Hematopoietic multipotent progenitor cell treated with erythropoietin and hydrocortisone succinate and interleukin-3 and kit ligand, for 15 days (in vitro differentiated cells): ENCODE measurements at regions not wholly inside any gene's neighbourhood (a gene's known extent, or its start where the extent isn't known, plus 50 kb on each side); places are given as distances from the start of the nearest gene placed in this dataset.

Experiments
- DNase-seq: peaks from one replicate; pipeline ENCODE4 v3.0.0-alpha.2; 2015; ENCODE audit warnings: low spot score

GRCh38 chr6:44712353-44713111, 325.0 kb downstream of the CDC5L start:
- DNase-seq: no peak

- no peak for DNase-seq
Observed at GRCh38 chr6:44715188-44715587, 327.7 kb downstream of the CDC5L start.

DNA sequence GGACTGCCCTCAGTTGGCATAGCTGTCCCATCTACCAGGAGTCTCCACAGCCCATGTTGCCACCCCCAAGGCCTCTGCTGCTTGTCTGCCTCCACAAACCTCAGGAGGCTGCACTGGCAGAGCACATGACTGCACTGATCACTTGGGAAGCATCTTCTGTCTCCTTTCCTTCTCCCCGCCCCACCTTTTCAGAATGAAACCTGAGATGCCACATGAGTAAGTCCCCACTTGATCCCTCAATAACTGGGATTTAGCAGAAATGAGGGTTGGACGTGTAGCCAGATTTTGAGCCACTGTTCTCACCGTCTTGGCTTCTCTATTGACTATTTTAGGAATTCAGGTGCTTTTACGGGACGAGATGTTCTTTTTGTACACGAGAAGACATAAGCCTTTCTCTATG, 328.4 kb downstream of the CDC5L start:
- no peak for DNase-seq

DNA sequence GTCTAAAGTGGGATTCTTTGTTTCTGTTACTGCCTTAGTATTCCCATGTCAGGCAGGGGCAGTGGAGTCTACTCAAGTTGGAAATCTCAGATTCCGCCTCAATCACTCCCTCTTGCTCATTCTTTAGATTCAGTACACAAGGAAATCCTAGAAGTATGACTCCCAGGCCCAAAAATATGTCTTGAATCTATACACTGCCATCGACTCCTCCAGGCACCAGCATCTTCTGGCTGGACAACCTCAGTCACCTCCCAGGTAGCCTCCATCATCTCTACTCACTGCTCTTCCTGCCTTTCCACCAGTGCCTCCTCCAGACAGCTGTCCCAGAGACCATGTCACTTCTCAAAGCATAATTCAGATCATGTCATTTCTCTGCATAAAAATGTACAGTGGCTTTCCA, 329.9 kb downstream of the CDC5L start:
- no peak for DNase-seq

GRCh38 chr6:44721954-44722578, 334.6 kb downstream of the CDC5L start:
- DNase-seq: no peak

GRCh38 chr6:44722736-44723135, 335.2 kb downstream of the CDC5L start:
- DNase-seq: no peak

DNA sequence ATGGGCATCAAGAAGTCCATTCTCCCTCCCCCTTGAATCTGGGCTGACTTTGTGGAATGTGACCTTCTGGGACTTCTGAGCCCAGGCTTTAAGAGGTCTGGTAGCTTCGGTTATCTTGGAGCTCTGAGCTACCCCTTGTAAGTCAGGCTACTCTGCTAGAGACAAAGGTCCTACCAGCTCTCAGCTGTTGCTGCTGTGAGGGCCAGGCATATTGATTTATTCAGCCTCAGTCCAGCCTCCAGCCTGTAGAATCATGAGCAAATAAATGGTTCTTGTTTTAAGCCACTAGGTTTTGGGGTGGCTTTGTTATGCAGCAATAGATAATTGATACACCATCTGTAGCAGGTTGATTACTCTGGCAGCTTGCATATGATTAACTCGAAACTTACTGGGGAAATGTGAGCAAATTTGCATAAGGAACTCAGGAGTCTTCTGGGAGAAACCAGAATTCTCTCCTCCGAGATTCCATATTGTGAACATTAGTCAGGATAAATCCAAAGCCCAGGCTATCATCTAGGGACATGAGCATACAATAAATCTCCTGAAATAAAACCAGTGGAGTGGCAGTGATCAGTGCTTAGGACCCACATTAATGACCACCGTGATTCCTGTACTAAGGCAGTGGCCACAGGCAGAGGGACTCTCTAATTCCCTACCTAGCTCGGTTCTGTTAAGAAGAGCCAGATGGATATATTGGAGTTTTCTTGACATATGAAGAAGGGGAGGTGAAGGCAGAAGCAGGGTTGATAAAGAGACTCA, 336.1 kb downstream of the CDC5L start:
- no peak for DNase-seq

- no peak for DNase-seq
Observed at GRCh38 chr6:44725070-44725469, 337.6 kb downstream of the CDC5L start.

DNA sequence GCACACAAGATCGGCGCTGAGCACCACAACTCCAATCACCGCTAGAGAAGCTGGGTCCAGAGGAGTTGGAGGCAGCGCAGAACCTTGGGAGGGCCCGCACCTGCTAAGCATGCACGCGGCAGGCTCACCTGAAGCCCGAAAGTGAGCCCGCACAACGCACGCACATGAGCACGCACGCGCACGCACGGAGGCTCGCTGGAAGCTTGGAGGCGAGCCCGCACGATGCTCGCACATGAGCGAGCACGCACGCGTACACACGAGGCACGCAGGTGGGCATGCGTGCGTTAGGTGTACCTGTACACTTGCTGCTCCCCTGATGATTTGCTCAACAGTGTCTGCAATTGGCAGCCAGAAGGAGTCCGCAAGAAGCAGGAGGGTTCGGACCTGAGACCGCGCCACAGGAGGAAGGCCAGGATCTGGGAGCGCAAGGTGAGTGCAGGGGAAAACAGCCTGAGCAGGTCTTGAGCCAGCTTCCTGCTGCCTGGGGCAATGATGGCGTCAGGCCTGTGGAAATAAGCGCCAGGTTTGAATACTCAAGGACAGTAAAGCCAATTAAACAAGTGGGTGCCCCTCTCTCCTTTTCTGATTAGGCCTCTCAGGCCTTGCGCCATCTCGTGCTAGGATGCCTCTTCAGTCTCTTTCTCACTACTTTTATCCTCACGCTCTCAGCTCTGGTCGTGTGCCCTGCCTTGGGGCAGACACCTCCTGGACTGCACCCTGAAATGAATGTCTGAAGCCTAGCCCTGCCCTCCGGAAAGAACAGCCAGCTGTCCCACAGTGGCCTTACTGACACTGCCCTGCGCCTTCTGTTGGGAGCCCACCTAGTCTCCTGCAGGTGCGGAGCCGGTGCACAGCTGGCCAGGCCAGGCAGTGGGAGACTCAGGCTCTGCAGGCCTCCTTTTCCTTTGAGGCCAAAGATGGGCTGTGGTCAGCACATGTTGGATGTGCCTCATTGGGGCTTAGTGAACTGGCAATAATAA, 340.4 kb downstream of the CDC5L start:
- no peak for DNase-seq

DNA sequence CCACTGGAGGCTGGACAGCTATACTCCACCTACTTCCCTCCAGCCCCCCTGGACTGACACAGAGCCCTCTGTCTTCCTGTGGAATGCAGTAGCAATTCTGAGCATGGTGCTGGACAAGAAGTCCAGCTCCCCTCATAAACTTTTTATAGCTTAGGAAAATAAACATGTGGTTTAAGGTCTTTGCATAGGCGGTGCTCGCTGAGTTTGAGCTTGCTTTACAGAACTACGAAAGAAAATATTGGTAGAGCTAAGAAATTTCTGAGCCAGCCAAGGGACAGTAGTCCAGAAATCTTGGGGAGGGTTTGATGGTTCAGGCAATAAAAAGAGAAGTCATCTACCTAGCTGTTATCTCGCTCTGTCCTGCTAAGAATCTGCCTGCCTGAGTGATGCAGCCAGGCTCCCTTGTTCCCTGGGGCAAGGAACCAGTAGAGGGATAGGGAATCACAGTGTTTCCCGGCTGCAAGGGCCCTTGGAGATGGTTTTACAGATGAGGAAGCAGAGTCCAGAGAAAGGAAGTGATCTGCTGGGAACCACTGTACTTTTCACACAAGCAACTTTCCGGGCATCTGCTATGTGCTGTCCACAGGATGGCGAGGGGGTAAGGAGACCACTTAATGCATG, 343.4 kb downstream of the CDC5L start:
- DNase-seq: no peak

- no peak for DNase-seq
Observed at GRCh38 chr6:44731485-44732095, 344.1 kb downstream of the CDC5L start.

- DNase-seq: no peak
Observed at GRCh38 chr6:44732243-44732642, 344.7 kb downstream of the CDC5L start.

GRCh38 chr6:44733126-44733525, 345.6 kb downstream of the CDC5L start:
- no peak for DNase-seq

- DNase-seq: no peak
Observed at GRCh38 chr6:44733868-44734267, 346.4 kb downstream of the CDC5L start.

- DNase-seq: no peak
Observed at GRCh38 chr6:44734886-44735629, 347.6 kb downstream of the CDC5L start.

- no peak for DNase-seq
Observed at GRCh38 chr6:44735630-44735963, 348.1 kb downstream of the CDC5L start.

DNA sequence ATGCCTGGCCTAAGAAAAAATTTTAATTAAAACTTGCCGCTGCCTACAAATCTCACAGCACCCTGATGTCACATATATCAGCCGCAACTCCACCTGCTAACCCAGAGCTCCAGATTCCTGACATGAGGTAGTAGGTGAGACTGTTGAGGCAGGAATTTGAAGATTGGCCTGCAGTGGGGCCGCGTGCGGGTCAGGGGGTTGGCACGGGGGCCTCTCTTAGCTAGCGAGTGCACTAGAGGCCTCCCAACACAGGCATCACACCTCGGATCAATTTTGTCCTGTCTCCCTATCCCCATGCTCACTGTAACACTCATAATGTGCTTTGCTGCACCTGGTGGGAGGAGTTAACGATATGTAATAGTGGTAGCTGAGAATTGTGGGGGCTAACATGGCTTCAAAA, 349.8 kb downstream of the CDC5L start:
- DNase-seq: no peak

GRCh38 chr6:44737829-44738528, 350.5 kb downstream of the CDC5L start:
- DNase-seq: no peak

GRCh38 chr6:44738601-44739146, 351.2 kb downstream of the CDC5L start:
- no peak for DNase-seq

DNA sequence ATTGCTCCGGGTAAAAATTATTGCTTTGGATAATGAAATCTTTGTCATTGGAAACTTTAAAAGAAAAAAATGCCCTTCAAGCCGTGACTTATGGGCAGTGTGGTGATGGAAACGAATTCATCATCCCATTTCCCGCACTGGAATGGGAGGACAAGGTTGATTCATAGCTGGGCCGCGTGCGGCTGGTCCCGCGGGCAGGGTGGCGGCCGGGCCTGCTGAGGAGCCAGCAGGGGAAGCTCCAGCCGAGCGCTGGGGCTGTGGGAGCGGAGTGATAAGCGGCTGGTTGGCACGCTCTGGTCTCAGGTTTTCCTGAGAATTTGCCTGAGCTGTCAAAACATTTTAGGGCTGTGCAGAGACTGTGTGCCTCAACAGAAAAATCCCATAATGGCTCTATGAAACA, 351.7 kb downstream of the CDC5L start:
- DNase-seq: no peak
